ENCODE measurements at regions not wholly inside any gene's neighbourhood (a gene's known extent, or its start where the extent isn't known, plus 50 kb on each side); places are given as distances from the start of the nearest gene placed in this dataset.

DNA sequence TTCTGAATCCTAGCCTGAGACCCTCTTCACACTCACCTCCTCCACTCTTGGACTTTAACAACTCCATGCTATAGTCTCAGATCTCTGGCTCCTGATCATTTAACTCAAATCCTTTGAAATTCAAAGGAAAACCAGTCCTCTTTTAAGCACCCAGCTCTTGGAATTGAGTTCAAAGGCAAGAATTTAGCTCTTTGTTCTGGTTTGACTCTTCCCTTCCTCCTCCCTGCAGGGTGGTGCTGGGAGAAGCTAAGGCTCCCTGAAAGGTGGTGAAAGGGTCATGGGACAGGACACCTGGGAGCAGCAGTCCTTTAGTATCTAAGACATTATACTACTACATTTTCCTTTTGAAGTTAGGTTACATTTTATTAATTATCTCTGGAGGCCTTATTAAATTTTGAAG, 259.4 kb downstream of the CCSER2 start:
- Histone ChIP-seq H3K9ac (ENCODE audit: low read length in 3 of 3) (no peak overlapping the region), H3K9me3 (ENCODE audit: control insufficient read depth in 2 of 3, insufficient read depth in 1 of 3, low read length in 3 of 3) (no peaks in the 10 kb centered on the region), H3K27me3 (ENCODE audit: control insufficient read depth, insufficient read depth, low read length) (no peaks in the 10 kb centered on the region), H3K4me3 (ENCODE audit: low read length in 3 of 3) (no peak overlapping the region), H3K36me3 (ENCODE audit: control insufficient read depth in 2 of 3, insufficient read depth in 3 of 3, low read length in 3 of 3) (no peaks in the 10 kb centered on the region), H3K27ac (ENCODE audit: low read depth in 2 of 2, low read length in 2 of 2) (no peak overlapping the region), H3K4me1 (ENCODE audit: control insufficient read depth in 2 of 3, insufficient read depth in 2 of 3, low read depth in 1 of 3, low read length in 3 of 3) (peaks cover 0 to 8% (median 0%) of the 10 kb centered on the region in 3 donors)
- FAIRE-seq (no peak), DNase-seq (no peak)
- TF ChIP-seq CTCF (IDR thresholded peaks at IDR 0.05; ENCODE audit: borderline replicate concordance, extremely low read depth, insufficient read depth): no peak
- intact Hi-C loops (cut with DNase I): no loop called here

DNA sequence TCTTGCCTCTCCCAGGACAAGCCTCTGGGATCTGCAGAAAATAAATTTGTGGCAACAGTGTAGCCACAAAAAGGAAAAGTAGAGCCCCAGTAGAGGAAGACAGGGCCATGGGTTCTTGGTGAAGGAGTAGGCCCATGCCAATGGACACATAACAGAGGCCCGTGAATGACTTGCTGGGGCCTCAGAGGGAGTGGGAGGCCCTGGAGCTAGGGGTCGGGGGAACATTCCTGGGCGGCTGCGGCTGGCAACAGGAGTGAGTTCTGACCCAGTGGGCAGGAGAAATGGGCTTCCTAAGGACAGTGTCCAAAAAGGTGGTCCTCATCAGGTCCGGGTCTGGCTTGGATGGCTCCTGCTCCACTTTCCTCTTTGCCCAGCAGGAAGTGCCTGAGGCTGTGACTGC, 260.0 kb downstream of the CCSER2 start:
- no peak overlapping the region for H3K4me3 ChIP-seq (ENCODE audit: low read length in 3 of 3)
- FAIRE-seq: no peak
- no peaks in the 10 kb centered on the region for H3K36me3 ChIP-seq (ENCODE audit: control insufficient read depth in 2 of 3, insufficient read depth in 3 of 3, low read length in 3 of 3)
- H3K9ac ChIP-seq (ENCODE audit: low read length in 3 of 3): no peak overlapping the region
- H3K4me1 ChIP-seq (ENCODE audit: control insufficient read depth in 2 of 3, insufficient read depth in 2 of 3, low read depth in 1 of 3, low read length in 3 of 3): peaks cover 0 to 8% (median 0%) of the 10 kb centered on the region in 3 donors
- TF ChIP-seq CTCF (IDR thresholded peaks at IDR 0.05; ENCODE audit: borderline replicate concordance, extremely low read depth, insufficient read depth): no peak
- H3K9me3 ChIP-seq (ENCODE audit: control insufficient read depth in 2 of 3, insufficient read depth in 1 of 3, low read length in 3 of 3): no peaks in the 10 kb centered on the region
- no peak for DNase-seq
- H3K27ac ChIP-seq (ENCODE audit: low read depth in 2 of 2, low read length in 2 of 2): no peak overlapping the region
- intact Hi-C loops (cut with DNase I): no loop called here
- H3K27me3 ChIP-seq (ENCODE audit: control insufficient read depth, insufficient read depth, low read length): no peaks in the 10 kb centered on the region

GRCh38 chr10:84588971-84589370, 260.6 kb downstream of the CCSER2 start:
- no peak overlapping the region for H3K27ac ChIP-seq (ENCODE audit: low read depth in 2 of 2, low read length in 2 of 2)
- FAIRE-seq (no peak), DNase-seq (no peak)
- no peaks in the 10 kb centered on the region for H3K36me3 ChIP-seq (ENCODE audit: control insufficient read depth in 2 of 3, insufficient read depth in 3 of 3, low read length in 3 of 3)
- peaks cover 0 to 8% (median 0%) of the 10 kb centered on the region in 3 donors for H3K4me1 ChIP-seq (ENCODE audit: control insufficient read depth in 2 of 3, insufficient read depth in 2 of 3, low read depth in 1 of 3, low read length in 3 of 3)
- intact Hi-C loops (cut with DNase I): no loop called here
- no peak for TF ChIP-seq CTCF (IDR thresholded peaks at IDR 0.05; ENCODE audit: borderline replicate concordance, extremely low read depth, insufficient read depth)
- H3K9me3 ChIP-seq (ENCODE audit: control insufficient read depth in 2 of 3, insufficient read depth in 1 of 3, low read length in 3 of 3): no peaks in the 10 kb centered on the region
- H3K27me3 ChIP-seq (ENCODE audit: control insufficient read depth, insufficient read depth, low read length): no peaks in the 10 kb centered on the region
- H3K4me3 ChIP-seq (ENCODE audit: low read length in 3 of 3): no peak overlapping the region
- H3K9ac ChIP-seq (ENCODE audit: low read length in 3 of 3): no peak overlapping the region

GRCh38 chr10:84589526-84590205, 261.3 kb downstream of the CCSER2 start:
- intact Hi-C loops (cut with DNase I): no loop called here
- H3K27me3 ChIP-seq (ENCODE audit: control insufficient read depth, insufficient read depth, low read length): no peaks in the 10 kb centered on the region
- no peak for TF ChIP-seq CTCF (IDR thresholded peaks at IDR 0.05; ENCODE audit: borderline replicate concordance, extremely low read depth, insufficient read depth)
- peaks cover 0 to 8% (median 0%) of the 10 kb centered on the region in 3 donors for H3K4me1 ChIP-seq (ENCODE audit: control insufficient read depth in 2 of 3, insufficient read depth in 2 of 3, low read depth in 1 of 3, low read length in 3 of 3)
- FAIRE-seq (no peak), DNase-seq (no peak)
- H3K4me3 ChIP-seq (ENCODE audit: low read length in 3 of 3): no peak overlapping the region
- H3K9me3 ChIP-seq (ENCODE audit: control insufficient read depth in 2 of 3, insufficient read depth in 1 of 3, low read length in 3 of 3): no peaks in the 10 kb centered on the region
- no peak overlapping the region for H3K9ac ChIP-seq (ENCODE audit: low read length in 3 of 3)
- no peak overlapping the region for H3K27ac ChIP-seq (ENCODE audit: low read depth in 2 of 2, low read length in 2 of 2)
- H3K36me3 ChIP-seq (ENCODE audit: control insufficient read depth in 2 of 3, insufficient read depth in 3 of 3, low read length in 3 of 3): no peaks in the 10 kb centered on the region

Measured in kidney (tissue), 13 donors.